Right renal cortex interstitium (tissue), 3 donors: ENCODE measurements at regions not wholly inside any gene's neighbourhood (a gene's known extent, or its start where the extent isn't known, plus 50 kb on each side); places are given as distances from the start of the nearest gene placed in this dataset.
"Not testable (repeated sequence)": the region's sequence is repeated elsewhere in the genome, so short reads cannot be mapped to it uniquely, and the experiment has no call there.

Source experiments
- DNase-seq, 3 donors: peaks; one replicate each; pipeline ENCODE4 v3.0.0-alpha.2; 2013; ENCODE audit warnings: low read depth in 3 of 3, low spot score in 2 of 3

DNA sequence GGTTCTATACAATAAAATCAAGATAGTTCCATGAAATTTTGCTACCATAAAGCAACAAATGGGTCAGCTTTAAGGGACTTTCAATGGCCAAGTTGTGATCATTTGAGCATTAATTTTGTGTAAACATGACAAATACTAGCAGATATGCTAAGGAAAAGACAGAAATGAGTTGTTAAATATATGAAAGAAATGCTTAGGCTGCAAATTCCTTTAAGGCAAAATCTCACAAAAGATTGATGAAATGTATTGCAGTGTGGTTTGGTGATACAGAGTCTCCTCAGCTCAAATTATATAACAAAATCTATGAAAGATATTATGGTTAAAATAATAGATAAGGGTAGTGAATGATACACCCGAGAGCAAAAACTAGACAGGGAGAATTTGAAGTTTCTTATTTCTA lies 377.2 kb downstream of the RAP2B start:
- no peak for DNase-seq

DNA sequence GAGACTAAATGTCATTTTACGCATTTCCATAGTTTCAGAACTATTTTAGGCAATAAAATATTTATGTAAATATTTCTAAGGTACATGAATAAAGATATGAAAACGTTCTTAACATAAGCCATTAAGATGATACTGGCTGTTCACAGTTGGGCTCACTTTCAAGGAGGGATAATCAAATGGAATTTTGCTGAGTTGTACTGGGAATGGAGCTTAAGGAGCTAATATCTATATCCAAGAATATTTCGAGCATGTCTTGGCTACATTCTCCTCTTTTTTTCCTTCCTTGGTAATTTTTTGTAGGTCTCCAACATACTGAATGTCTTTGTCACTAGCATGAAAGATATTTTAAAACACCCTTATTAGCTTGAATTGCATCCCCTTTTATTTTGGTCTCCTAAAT lies 383.4 kb downstream of the RAP2B start:
- DNase-seq = no peak

DNA sequence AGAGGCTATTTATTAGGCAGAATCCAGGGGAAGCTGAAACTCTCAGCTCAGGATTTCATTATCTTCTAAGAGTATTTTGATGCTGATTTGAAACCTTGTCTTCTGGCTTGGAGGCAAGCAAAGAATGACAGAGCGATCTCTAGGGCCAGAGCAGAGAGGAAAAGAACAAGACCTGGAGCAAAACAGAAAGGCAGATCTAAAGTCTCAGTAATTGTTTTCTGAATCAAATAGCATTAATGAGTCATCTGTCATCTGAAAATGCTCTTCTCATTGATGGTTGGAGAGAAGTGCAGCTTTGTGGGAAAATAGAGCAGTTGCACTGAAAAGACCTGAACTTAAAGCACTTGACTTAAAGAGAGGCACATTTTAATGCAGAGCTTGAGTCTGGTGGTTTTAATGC lies 385.9 kb downstream of the RAP2B start:
- no peak for DNase-seq

DNA sequence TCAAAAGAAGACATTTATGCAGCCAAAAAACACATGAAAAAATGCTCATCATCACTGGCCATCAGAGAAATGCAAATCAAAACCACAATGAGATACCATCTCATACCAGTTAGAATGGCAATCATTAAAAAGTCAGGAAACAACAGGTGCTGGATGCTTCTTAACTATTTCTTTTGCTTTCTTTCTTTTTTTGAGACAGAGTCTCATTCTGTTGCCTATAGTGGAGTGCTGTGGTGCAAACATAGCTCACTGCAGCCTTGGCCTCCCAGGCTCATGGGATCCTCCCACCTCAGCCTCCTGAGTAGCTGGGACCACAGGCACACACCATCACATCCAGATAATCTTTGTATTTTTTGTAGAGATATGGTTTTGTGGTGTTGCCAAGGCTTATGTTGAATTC lies 387.7 kb downstream of the RAP2B start:
- not testable (repeated sequence) for DNase-seq

DNA sequence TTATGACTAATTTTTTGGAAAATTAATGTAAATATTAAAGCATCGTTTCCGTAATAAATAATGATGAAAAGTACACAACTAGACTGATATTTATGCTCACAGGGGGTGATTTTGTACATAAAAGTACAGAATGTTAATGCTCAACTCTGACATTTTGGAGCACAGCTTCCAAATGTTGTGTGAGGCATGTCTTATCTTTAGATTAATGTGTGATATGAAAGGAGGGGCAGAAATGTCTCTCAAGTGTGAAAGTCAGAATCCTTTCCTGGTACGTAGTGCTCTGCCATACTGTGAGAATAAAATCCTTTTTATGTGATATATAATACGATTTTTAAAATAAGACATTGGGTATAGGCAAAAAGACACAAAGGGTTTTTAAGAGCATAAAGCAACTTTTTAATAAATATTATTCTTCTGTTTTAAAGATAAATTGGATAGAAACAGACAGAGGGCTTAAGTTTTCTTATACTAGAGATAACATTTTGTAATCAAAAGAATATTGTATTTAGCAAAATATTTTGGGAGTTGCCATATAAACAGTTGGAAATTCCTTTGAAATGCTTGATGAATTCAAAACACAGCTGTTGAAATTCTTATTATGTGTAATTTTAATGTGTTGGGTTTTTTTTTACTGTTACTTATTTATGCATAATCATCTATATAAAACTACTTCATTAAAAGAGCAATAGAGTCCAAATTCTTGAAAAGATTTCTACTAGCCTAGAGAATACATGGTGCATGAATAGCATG lies 389.7 kb downstream of the RAP2B start:
- no peak for DNase-seq

DNA sequence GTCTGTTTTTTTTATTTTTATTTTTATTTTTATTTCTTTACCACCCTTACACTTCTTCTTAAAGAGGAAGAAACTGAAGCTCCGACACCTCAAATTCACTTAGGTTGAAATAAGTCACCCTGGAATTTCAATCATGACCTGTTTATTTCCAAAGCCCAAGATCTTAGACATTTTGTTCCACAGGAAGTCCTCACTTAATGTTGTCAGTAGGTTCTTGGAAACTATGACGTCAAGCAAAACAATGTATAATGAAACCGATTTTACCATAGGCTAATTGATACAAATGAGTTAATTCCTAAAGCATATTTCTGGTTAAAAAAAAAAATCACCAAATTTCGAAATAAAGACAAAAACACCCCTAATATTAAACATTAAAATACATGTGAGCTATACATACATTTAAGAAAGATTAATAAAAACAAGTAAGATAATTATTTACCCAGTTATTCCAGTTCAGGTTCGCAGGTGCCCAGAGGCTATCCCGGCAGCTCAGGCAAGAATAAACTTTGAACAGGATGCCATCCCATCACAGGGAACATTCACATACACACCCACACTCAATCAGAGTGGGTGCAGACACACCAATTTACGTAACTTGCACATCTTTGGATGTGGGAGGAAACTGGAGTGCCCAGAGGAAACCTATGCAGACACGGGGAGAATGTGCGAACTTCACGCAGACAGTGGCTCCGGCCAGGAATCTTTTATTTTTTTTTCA lies 391.0 kb downstream of the RAP2B start:
- no peak for DNase-seq

DNA sequence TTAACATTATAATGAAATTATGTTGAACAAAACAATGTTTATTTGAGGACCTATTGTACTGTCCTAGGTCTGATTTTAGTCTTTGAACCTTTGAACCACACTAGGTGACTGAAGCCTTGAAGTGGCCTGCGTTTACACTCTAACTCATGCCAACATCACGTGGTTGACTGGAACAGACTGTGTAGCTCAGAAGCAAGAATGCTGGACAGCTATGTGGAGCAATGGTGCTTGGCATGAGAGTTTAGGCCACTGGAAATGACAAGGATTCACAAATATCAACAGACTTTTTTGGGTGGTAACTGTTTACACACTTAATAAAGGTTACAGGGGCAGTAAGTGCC lies 391.5 kb downstream of the RAP2B start:
- DNase-seq = no peak

DNA sequence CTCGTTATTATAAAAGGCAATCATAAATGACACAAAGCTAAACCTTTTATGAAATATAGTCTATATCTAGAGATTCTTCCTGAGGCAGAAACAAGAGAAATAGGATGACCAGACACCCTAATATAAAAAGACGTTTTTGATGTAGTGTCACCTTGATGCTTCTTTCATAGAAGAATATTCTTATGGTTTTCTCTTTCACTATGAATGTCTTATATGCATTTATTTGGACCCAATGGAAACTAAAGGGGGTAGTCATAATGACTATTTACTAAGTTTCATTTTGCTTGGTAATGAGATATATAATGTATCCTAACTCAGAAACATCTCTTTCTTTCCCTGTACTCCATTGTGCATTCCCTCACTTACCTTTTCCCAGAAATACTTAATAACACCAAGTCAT lies 393.9 kb downstream of the RAP2B start:
- no peak for DNase-seq

DNA sequence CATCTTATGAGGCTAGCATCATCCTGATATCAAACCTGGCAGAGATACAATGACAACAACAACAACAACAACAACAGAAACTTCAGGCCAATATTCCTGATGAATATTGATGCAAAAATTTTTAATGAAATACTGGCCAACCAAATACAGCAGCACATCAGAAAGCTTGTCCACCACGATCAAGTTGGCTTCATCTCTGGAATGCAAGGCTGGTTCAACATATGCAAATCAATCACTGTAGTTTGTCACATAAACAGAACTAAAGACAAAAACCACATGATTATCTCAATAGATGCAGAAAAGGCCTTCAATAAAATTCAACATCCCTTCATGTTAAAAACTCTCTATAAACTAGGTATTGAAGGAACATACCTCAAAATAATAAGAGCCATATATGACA lies 397.3 kb downstream of the RAP2B start:
- not testable (repeated sequence) for DNase-seq

DNA sequence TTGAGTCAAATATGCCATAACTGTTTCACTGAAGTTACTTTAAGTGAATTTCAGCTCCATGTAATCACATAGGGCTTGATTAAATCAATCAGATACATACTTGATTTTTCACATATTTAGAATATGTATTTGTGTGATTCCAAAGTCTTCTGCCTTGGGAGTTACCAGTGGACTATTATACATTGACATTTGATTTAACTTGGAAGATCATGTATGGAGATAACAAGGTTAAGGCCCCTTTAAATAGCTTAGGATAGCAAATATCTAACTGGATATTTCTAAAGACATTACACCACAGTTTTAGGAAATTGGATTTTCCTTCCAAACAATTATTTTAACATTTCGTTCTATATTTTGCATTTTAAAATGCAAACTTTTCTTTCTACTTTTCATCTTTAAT lies 405.0 kb downstream of the RAP2B start:
- no peak for DNase-seq

DNA sequence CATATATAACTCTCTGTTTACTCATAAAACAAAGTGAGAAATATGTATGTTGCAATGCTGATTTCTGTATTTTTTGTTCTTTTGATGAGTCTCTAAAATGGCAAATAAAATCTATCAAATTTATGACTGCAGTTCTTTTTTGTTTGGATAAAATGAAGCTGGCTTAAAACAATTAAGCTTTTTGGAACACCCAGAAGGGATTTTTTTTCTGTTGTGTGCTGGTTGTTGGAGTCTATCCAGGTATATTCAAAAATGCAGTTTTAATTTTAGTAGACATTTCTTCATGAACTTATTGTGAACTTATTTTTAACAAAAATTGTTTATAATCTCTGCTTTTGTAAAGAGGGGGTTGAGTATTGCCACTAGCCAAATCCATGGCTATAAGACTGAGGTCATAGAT lies 405.5 kb downstream of the RAP2B start:
- DNase-seq = no peak

DNA sequence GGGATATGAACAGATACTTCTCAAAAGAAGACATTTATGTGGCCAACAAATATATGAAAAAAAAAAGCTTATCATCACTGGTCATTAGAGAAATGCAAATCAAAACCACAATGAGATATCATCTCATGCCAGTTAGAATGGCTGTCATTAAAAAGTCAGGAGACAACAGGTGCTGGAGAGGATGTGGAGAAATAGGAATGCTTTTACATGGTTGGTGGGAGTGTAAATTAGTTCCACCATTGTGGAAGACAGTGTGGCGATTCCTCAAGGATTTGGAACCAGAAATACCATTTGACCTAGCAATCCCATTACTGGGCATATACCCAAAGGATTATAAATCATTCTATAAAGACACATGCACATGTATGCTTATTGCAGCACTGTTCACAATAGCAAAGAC lies 408.5 kb downstream of the RAP2B start:
- DNase-seq = not testable (repeated sequence)

DNA sequence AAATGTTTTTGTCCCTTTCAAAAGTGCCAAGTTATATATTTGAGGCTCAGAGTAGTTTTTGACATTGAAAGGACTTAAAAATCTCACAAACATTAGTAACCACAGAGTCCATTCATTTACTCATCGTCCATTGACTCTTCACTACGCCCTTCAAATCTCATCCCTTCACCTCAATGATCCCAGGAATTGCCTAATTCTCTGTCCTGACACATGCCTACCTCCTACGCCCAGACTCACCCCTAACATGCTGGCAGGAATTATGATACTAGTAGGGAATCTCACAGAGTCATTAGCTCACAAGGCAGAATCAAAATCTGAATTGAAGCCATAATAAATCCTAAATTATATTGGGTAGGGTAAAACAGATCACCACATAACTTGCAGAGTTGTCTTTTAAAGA lies 410.1 kb downstream of the RAP2B start:
- no peak for DNase-seq

DNA sequence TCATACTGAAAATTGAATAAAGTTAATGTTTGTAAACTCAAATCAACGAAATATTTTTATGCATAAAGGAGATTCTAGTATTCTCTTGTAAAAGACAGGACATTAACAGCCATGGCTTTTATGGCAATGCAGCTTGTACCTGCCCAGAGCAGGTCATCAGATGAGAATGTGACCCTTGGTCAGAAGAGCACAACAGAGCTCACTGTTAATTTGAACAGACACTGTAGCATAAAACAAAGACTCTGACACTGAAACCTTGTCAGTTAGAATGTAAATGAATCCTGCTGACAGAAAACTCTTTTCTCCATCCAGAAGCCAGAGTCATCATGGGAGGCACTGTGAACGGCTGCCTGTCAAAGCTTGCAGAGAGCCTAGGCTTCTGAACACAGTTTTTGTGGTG lies 410.6 kb downstream of the RAP2B start:
- no peak for DNase-seq

DNA sequence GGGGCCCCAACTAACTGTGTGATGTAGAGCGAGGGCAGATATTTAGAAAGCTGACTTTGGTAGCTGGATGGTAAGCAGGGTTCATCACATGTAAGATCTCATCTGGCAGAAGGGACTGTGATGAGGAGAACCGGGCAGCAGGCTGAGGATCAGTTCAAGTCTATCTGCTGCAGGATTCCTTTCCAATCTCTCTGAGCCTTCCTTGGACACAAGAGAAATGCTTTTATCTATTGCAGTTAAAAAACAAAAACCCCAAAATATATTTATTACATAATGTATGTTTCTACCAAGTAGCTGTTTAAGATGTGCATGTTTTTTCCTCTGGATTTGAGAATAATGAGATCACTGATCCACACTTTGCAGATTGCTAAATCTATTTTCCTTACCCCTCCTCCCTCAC lies 411.5 kb downstream of the RAP2B start:
- no peak for DNase-seq

DNA sequence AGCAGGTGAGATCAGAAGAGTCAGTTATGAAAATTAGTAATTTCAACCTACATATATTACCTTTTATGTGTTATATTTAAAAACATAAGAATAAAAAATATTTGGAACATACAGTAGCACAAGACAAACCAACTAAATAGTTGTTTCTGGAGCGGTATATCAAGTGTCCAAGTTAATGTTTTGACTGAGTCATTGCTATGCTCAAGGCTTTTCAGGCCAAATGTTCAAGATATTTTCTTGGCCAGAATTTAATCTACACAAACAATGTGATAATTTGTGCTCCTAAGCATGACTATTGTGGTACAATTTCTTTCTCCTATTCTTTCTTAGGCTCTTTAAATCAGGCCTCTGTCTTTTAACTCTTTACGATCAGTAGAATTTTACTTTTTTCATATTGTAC lies 412.4 kb downstream of the RAP2B start:
- DNase-seq = no peak

DNA sequence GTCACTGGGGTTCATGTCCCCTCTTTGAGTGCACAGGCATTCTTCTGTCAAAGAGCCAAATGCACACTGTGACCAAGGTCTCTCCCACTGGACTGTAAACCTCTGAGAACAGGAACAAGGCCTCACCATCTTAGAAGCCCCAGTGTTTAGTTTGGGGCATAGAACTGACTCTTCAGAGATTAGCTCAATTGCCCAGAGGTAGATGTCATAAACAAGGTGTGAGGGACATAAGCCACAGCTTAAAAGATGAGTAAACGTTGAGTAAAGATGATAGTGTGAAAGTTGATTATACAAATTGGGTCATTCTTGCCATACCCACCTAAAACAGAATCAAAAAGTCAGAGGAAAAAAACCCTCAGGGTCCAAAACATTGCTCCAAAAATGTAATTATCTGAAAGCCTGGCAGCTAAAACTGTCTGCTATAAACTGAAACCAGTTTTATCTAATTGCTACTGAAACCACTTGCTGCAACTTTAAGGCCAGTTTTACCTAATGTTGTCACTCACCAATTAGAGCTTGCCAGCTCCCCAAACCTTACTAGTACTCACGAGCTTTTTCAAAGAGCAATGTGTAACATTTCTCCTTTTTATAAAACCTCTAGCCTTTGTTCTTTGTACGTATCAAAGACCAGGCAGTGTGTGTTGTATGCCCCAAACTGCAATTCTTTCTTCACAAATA lies 415.2 kb downstream of the RAP2B start:
- DNase-seq = no peak

DNA sequence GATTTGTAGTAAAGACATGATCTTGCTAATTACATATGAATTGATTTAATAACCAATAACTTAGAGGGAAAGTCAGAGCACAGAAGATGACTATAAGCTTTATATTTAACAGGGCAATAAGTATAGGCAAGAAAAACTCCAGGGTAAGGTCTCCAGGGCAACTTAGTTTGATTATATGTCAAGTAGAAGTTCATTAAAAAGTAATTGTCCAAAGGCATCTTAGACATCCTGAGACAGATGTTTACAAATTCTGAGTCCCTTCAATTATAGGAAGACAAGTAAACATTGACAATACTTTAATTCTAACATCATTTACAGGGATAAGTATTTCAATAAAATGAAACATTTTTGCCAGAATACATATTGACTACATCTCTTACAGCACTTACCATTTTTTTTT lies 416.0 kb downstream of the RAP2B start:
- no peak for DNase-seq

DNA sequence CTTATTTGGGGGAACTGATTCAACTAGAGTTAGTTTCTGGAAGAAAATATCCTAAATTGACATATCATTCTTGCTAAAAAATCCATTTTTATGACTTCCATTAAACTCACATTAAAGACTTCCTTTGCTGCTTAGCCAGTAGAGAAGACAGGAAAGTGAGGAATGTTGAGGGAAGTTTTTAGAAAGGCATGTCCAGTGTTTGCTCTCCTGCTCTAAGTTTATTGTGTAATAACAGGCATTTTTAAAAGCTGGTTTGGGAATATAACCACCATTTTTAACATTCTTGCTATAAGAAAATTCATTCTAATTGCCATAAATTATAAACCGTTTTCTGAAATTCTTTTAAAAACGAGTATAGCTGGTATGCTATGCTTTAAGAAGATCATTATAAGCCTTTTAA lies 428.0 kb downstream of the RAP2B start:
- DNase-seq = no peak

DNA sequence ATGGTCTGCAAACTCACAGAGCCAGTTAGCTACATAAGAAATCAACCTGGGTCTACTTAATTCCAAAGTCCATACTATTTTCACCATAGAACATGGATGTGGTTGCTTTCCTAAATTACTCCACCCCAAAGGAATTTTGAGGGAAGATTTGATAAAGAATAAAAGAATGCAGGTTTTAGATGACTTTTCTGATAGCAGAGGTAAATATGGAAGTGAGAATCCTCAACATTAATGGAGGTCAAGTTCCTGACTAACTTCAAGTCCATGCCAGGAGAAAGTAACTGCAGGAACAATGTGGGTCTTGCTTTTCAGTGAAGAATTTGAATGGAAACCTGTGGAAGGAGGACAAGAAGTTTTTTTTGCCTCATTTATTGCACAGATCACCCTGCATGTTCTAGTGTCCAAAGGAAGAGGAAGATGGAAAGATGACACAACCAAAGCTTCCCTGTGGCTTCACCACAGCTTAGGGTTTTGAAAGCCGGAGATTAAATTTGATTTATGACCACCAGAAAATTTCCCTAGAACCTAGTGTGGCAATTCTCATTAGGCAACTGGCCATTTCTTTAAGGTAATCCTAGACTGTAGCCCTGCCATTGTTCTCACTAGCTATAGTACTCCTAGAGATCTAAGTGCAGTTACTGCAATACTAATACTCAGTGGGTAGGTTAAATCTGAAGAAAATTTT lies 429.7 kb downstream of the RAP2B start:
- DNase-seq = no peak

DNA sequence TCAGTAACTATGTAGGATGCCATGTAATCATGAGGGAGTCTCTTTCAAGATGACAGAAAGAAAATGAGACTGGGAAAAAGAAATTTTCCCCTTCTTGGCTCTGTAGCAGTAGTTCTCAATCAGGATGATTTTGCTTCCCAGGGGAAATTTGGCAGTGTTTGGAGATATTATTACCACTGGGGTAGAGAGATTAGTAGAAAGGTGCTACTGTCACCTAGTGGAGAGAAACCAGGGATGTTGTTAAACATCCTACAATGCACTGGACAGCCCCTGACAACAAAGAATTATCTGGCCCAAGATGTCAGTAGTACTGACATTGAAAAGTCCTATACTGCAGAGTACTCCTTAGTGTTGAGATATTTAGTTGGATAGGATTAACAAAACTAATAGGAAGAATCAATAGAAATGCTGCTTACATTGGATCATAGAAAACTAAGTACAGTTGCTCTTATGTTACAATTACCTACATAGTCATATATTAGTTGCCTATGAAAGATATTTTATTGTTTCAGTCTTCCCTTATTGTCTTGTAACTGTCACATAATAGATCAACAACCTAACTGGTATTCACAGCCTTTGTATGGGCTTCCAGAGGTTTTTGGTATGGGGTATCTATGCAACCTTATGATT lies 433.3 kb downstream of the RAP2B start:
- DNase-seq = no peak
